C4-2B (cell line): ENCODE measurements at regions not wholly inside any gene's neighbourhood (a gene's known extent, or its start where the extent isn't known, plus 50 kb on each side); places are given as distances from the start of the nearest gene placed in this dataset.

Source experiments
- CTCF ChIP-seq: fragments of 450-650 bp; conservative IDR thresholded peaks from 2 replicates; pipeline ENCODE4 v1.5.1; 2017; ENCODE audit warnings: mild to moderate bottlenecking
- ZFX ChIP-seq: fragments of 450-650 bp; IDR thresholded peaks from 2 replicates; pipeline ENCODE4 v1.6.1; 2017

GRCh38 chr5:82549263-82549662 is 271.1 kb upstream of the RPS23 start:
- TF ChIP-seq CTCF, result no peak
- TF ChIP-seq ZFX, result no peak
